Neural progenitor cell (in vitro differentiated cells): ENCODE measurements at regions not wholly inside any gene's neighbourhood (a gene's known extent, or its start where the extent isn't known, plus 50 kb on each side); places are given as distances from the start of the nearest gene placed in this dataset.

Source experiments
- DNase-seq: peaks from one replicate; pipeline ENCODE4 v3.0.0-alpha.2; 2016; ENCODE audit warnings: low spot score
- H2AFZ ChIP-seq: fragments of 200-600 bp; sonication (generic); replicated peaks from 2 replicates; pipeline ENCODE4 v1.6.1; 2016; ENCODE audit warnings: antibody characterized with exemption
- H3F3A ChIP-seq: fragments of 200-600 bp; sonication (generic); 2 replicates; pipeline ENCODE4 v1.6.1; 2016; ENCODE audit warnings: antibody characterized with exemption, low read depth
- H3K27ac ChIP-seq: fragments of 200-600 bp; sonication (generic); 2 replicates; pipeline ENCODE4 v1.5.1; 2016; ENCODE audit warnings: mild to moderate bottlenecking
- H3K27me3 ChIP-seq: fragments of 200-600 bp; sonication (generic); 2 replicates; pipeline ENCODE4 v1.6.1; 2016; ENCODE audit warnings: mild to moderate bottlenecking, moderate library complexity
- H3K36me3 ChIP-seq: fragments of 200-600 bp; sonication (generic); 2 replicates; pipeline ENCODE4 v1.5.1; 2016
- H3K4me1 ChIP-seq: fragments of 200-600 bp; sonication (generic); 2 replicates; pipeline ENCODE4 v1.6.1; 2016; ENCODE audit warnings: mixed run types
- H3K4me2 ChIP-seq: fragments of 200-600 bp; sonication (generic); 2 replicates; pipeline ENCODE4 v1.6.1; 2016
- H3K4me3 ChIP-seq: fragments of 200-600 bp; sonication (generic); 2 replicates; pipeline ENCODE4 v1.5.1; 2016
- H3K79me2 ChIP-seq: fragments of 200-600 bp; sonication (generic); 2 replicates; pipeline ENCODE4 v1.6.1; 2016; ENCODE audit warnings: low read depth
- H3K9ac ChIP-seq: fragments of 200-600 bp; sonication (generic); 2 replicates; pipeline ENCODE4 v1.6.1; 2016
- H3K9me3 ChIP-seq: fragments of 200-600 bp; sonication (generic); 2 replicates; pipeline ENCODE4 v1.5.1; 2016; ENCODE audit warnings: low read depth
- H4K20me1 ChIP-seq: fragments of 200-600 bp; sonication (generic); 2 replicates; pipeline ENCODE4 v1.6.1; 2016; ENCODE audit warnings: low read depth
- H3K27ac Mint-ChIP-seq: 3 replicates; pipeline ENCODE4 v1.8.0; 2021; ENCODE audit warnings: mixed read lengths
- H3K27me3 Mint-ChIP-seq: 2 replicates; pipeline ENCODE4 v1.8.0; 2022; ENCODE audit warnings: low read depth, mild to moderate bottlenecking, inconsistent platforms, moderate library complexity, mixed read lengths; ENCODE audit not compliant: insufficient read depth
- H3K36me3 Mint-ChIP-seq: 3 replicates; pipeline ENCODE4 v1.8.0; 2021; ENCODE audit warnings: mixed read lengths
- H3K4me1 Mint-ChIP-seq: 3 replicates; pipeline ENCODE4 v1.8.0; 2021; ENCODE audit warnings: mixed read lengths
- H3K4me3 Mint-ChIP-seq: 3 replicates; pipeline ENCODE4 v1.8.0; 2021; ENCODE audit warnings: mild to moderate bottlenecking, moderate library complexity, mixed read lengths
- H3K9me3 Mint-ChIP-seq: 3 replicates; pipeline ENCODE4 v1.8.0; 2020; ENCODE audit warnings: mixed read lengths
- CTCF ChIP-seq: fragments of 200-600 bp; sonication (generic); IDR thresholded peaks from 2 replicates; pipeline ENCODE4 v1.5.1; 2017; ENCODE audit warnings: antibody characterized with exemption, mild to moderate bottlenecking
- EZH2 ChIP-seq: fragments of 200-600 bp; sonication (generic); IDR thresholded peaks from 2 replicates; pipeline ENCODE4 v1.6.1; 2017; ENCODE audit warnings: antibody characterized with exemption, mild to moderate bottlenecking, moderate library complexity
- EZH2phosphoT487 ChIP-seq: fragments of 200-600 bp; sonication (generic); IDR thresholded peaks from 2 replicates; pipeline ENCODE4 v1.6.1; 2017; ENCODE audit warnings: antibody characterized with exemption

GRCh38 chr13:34224877-34225276 is 406.9 kb downstream of the RFC3 start:
- Histone ChIP-seq H3K27me3 (no peaks in the 10 kb centered on the region), H3K79me2 (no peaks in the 10 kb centered on the region), H4K20me1 (no peaks in the 10 kb centered on the region), H3K36me3 (no peaks in the 10 kb centered on the region), H3F3A (peaks cover 6% of the 10 kb centered on the region), H3K27ac (no peak overlapping the region), H2AFZ (no peak overlapping the region), H3K4me1 (no peaks in the 10 kb centered on the region), H3K9me3 (no peaks in the 10 kb centered on the region), H3K9ac (no peak overlapping the region), H3K4me2 (no peak overlapping the region), H3K4me3 (no peak overlapping the region)
- Mint-ChIP-seq H3K27me3 (no peaks in the 10 kb centered on the region), H3K36me3 (no peaks in the 10 kb centered on the region), H3K27ac (no peak overlapping the region), H3K9me3 (no peaks in the 10 kb centered on the region), H3K4me1 (no peaks in the 10 kb centered on the region), H3K4me3 (no peak overlapping the region)
- DNase-seq, result no peak
- TF ChIP-seq EZH2phosphoT487 (no peak), CTCF (no peak), EZH2 (no peak)

GRCh38 chr13:34230271-34230670 is 412.3 kb downstream of the RFC3 start:
- no peaks in the 10 kb centered on the region for H3K9me3 ChIP-seq
- H3K27me3 Mint-ChIP-seq, result peaks cover 2% of the 10 kb centered on the region
- DNase-seq, result no peak
- H3F3A ChIP-seq, result peaks cover 6% of the 10 kb centered on the region
- no peak overlapping the region for H3K27ac Mint-ChIP-seq
- H2AFZ ChIP-seq, result no peak overlapping the region
- H3K4me3 ChIP-seq, result no peak overlapping the region
- no peaks in the 10 kb centered on the region for H3K4me1 Mint-ChIP-seq
- H3K27ac ChIP-seq, result no peak overlapping the region
- H3K36me3 Mint-ChIP-seq, result no peaks in the 10 kb centered on the region
- H3K79me2 ChIP-seq, result no peaks in the 10 kb centered on the region
- H3K36me3 ChIP-seq, result no peaks in the 10 kb centered on the region
- TF ChIP-seq CTCF (no peak), EZH2phosphoT487 (no peak), EZH2 (no peak)
- no peaks in the 10 kb centered on the region for H3K4me1 ChIP-seq
- peaks cover 10% of the 10 kb centered on the region for H3K9me3 Mint-ChIP-seq
- H3K9ac ChIP-seq, result no peak overlapping the region
- H3K27me3 ChIP-seq, result no peaks in the 10 kb centered on the region
- no peaks in the 10 kb centered on the region for H4K20me1 ChIP-seq
- H3K4me2 ChIP-seq, result no peak overlapping the region
- H3K4me3 Mint-ChIP-seq, result no peak overlapping the region

- H3K36me3 Mint-ChIP-seq, result no peaks in the 10 kb centered on the region
- Histone ChIP-seq H3F3A (no peaks in the 10 kb centered on the region), H3K27me3 (no peaks in the 10 kb centered on the region), H3K9me3 (peaks cover 11% of the 10 kb centered on the region), H3K4me1 (no peaks in the 10 kb centered on the region), H3K9ac (no peak overlapping the region), H2AFZ (no peak overlapping the region), H3K4me3 (no peak overlapping the region), H3K79me2 (no peaks in the 10 kb centered on the region), H3K36me3 (peaks cover 5% of the 10 kb centered on the region), H3K4me2 (no peak overlapping the region), H4K20me1 (no peaks in the 10 kb centered on the region), H3K27ac (no peak overlapping the region)
- TF ChIP-seq EZH2phosphoT487, result no peak
- TF ChIP-seq EZH2, result no peak
- TF ChIP-seq CTCF, result no peak
- peaks cover 12% of the 10 kb centered on the region for H3K9me3 Mint-ChIP-seq
- H3K27me3 Mint-ChIP-seq, result no peaks in the 10 kb centered on the region
- no peak for DNase-seq
- no peak overlapping the region for H3K4me3 Mint-ChIP-seq
- no peak overlapping the region for H3K27ac Mint-ChIP-seq
- H3K4me1 Mint-ChIP-seq, result no peaks in the 10 kb centered on the region
Measured at GRCh38 chr13:34241332-34241731, 423.4 kb downstream of the RFC3 start.
